Endothelial cell of umbilical vein (primary cell): ENCODE measurements at regions not wholly inside any gene's neighbourhood (a gene's known extent, or its start where the extent isn't known, plus 50 kb on each side); places are given as distances from the start of the nearest gene placed in this dataset.

ENCODE experiments used
- BruUV-seq: library from RNA; stranded (reverse); fragments of 400-500 nt; replicated peaks from 2 replicates; lab custom pipeline; 2021; lab: Mats Ljungman, UMichigan
- CTCF ChIA-PET: fragments of 300-600, 350-600 bp; sonication (Branson Sonifier 250); formaldehyde crosslinking; loops from one replicate; lab custom pipeline; 2021; ENCODE audit warnings: antibody characterized with exemption, inconsistent platforms; lab: Charles Lee
- POLR2A ChIA-PET: fragments of 300-600, 350-600 bp; sonication (Branson Sonifier 250); formaldehyde crosslinking; loops from one replicate; lab custom pipeline; 2021; ENCODE audit warnings: antibody characterized with exemption, inconsistent platforms; lab: Charles Lee
- DNase-seq: peaks from one replicate; pipeline ENCODE4 v3.0.0-alpha.2; 2011; ENCODE audit warnings: low read depth, low spot score
- FAIRE-seq: peaks from 2 replicates; lab custom pipeline; 2011; peaks lifted over from hg19 to GRCh38; lab: Jason Lieb, UNC
- H2AFZ ChIP-seq: 2 replicates; pipeline ENCODE4 v1.6.0; 2012; ENCODE audit warnings: low read depth, low read length, control low read depth, inconsistent platforms
- H3K27ac ChIP-seq: 2 replicates; pipeline ENCODE4 v1.5.1; 2011; ENCODE audit warnings: low read depth, mild to moderate bottlenecking, control low read depth, low read length, moderate library complexity; ENCODE audit not compliant: insufficient read depth
- H3K27me3 ChIP-seq, 2 experiments: 2 replicates each; pipeline versions ENCODE4 v1.6.0 to v1.6.1; 2011; ENCODE audit warnings: low read length in 2 of 2, mixed read lengths in 1 of 2; ENCODE audit not compliant: control insufficient read depth in 2 of 2, insufficient read depth in 2 of 2
- H3K36me3 ChIP-seq, 2 experiments: 2 replicates in 1 of 2; 3 replicates in 1 of 2; pipeline ENCODE4 v1.5.1; 2011; ENCODE audit warnings: low read length in 2 of 2, mild to moderate bottlenecking in 1 of 2, moderate library complexity in 1 of 2; ENCODE audit not compliant: control insufficient read depth in 2 of 2, insufficient read depth in 2 of 2; ENCODE audit errors: extremely low read depth in 1 of 2
- H3K4me1 ChIP-seq: 3 replicates; pipeline ENCODE4 v1.5.1; 2011; ENCODE audit warnings: mild to moderate bottlenecking, low read length; ENCODE audit not compliant: control insufficient read depth, insufficient read depth; ENCODE audit errors: extremely low read depth
- H3K4me2 ChIP-seq: 2 replicates; pipeline ENCODE4 v1.6.1; 2011; ENCODE audit warnings: low read length, control low read depth, mixed read lengths; ENCODE audit not compliant: insufficient read depth
- H3K4me3 ChIP-seq, 3 experiments: fragments of 200-600 bp in 1 of 3; sonication (generic), shearing (Covaris generic) in 1 of 3; replicated peaks in 1 of 3; 2 replicates each; pipeline ENCODE4 v1.5.1; 2011 to 2016; ENCODE audit warnings: control low read depth in 3 of 3, low read length in 3 of 3, mild to moderate bottlenecking in 2 of 3, inconsistent platforms in 1 of 3, low read depth in 1 of 3, moderate library complexity in 1 of 3; ENCODE audit not compliant: insufficient read depth in 1 of 3
- H3K79me2 ChIP-seq: 2 replicates; pipeline ENCODE4 v1.6.0; 2012; ENCODE audit warnings: low read length, inconsistent platforms; ENCODE audit not compliant: control insufficient read depth, insufficient read depth
- H3K9ac ChIP-seq: replicated peaks from 2 replicates; pipeline ENCODE3; 2011; ENCODE audit warnings: low read length, control low read depth; ENCODE audit not compliant: insufficient read depth; ENCODE audit errors: extremely low read depth
- H3K9me1 ChIP-seq: replicated peaks from 3 replicates; pipeline ENCODE4 v1.6.0; 2011; ENCODE audit warnings: mild to moderate bottlenecking, low read length; ENCODE audit not compliant: control insufficient read depth, insufficient read depth; ENCODE audit errors: extremely low read depth
- H3K9me3 ChIP-seq: replicated peaks from 2 replicates; pipeline ENCODE4 v1.5.1; 2012; ENCODE audit warnings: low read length, inconsistent platforms; ENCODE audit not compliant: control insufficient read depth, insufficient read depth
- H4K20me1 ChIP-seq: replicated peaks from 2 replicates; pipeline ENCODE3; 2011; ENCODE audit warnings: mild to moderate bottlenecking, low read length; ENCODE audit not compliant: control insufficient read depth, insufficient read depth; ENCODE audit errors: extremely low read depth
- CTCF ChIP-seq, 2 donors: IDR thresholded peaks; 1 replicate in 1 of 2; 2 replicates in 1 of 2; pipeline ENCODE4 v1.5.1; 2011; ENCODE audit warnings: low read length in 2 of 2, mild to moderate bottlenecking in 2 of 2, moderate library complexity in 2 of 2, control low read depth in 1 of 2, inconsistent platforms in 1 of 2, low read depth in 1 of 2; ENCODE audit not compliant: insufficient read depth in 1 of 2; ENCODE audit errors: extremely low read depth in 1 of 2
- EZH2 ChIP-seq: IDR thresholded peaks from 2 replicates; pipeline ENCODE4 v1.6.1; 2012; ENCODE audit warnings: borderline replicate concordance, low read depth, mild to moderate bottlenecking, moderate library complexity, low read length, inconsistent platforms; ENCODE audit not compliant: severe bottlenecking
- FOS ChIP-seq: IDR thresholded peaks from 2 replicates; pipeline ENCODE4 v1.6.1; 2011; ENCODE audit warnings: mild to moderate bottlenecking, low read length, moderate library complexity, borderline replicate concordance; ENCODE audit not compliant: insufficient read depth
- GATA2 ChIP-seq: IDR thresholded peaks from 2 replicates; pipeline ENCODE4 v1.7.0; 2011; ENCODE audit warnings: low read depth, mild to moderate bottlenecking, moderate library complexity, mixed read lengths, low read length; ENCODE audit not compliant: insufficient read length, insufficient read depth
- JUN ChIP-seq: IDR thresholded peaks from 2 replicates; pipeline ENCODE4 v1.6.1; 2011; ENCODE audit warnings: borderline replicate concordance, low read depth; ENCODE audit not compliant: insufficient read length, insufficient read depth
- MAX ChIP-seq: IDR thresholded peaks from 2 replicates; pipeline ENCODE4 v1.6.1; 2011; ENCODE audit not compliant: insufficient read depth, insufficient read length
- MYC ChIP-seq: IDR thresholded peaks from one replicate; pipeline ENCODE4 v1.6.1; 2011; ENCODE audit warnings: mild to moderate bottlenecking, low read depth, low read length
- POLR2A ChIP-seq: IDR thresholded peaks from 2 replicates; pipeline ENCODE4 v1.6.1; 2012; ENCODE audit warnings: low read depth, mild to moderate bottlenecking, control low read depth, low read length
- POLR2AphosphoS5 ChIP-seq: IDR thresholded peaks from 2 replicates; pipeline ENCODE4 v1.6.1; 2012; ENCODE audit warnings: low read depth, mild to moderate bottlenecking, control low read depth, low read length, moderate library complexity; ENCODE audit not compliant: insufficient read depth
- dilution Hi-C: fragments of 300-500 bp; cut with MboI; formaldehyde crosslinking; loops from one replicate; pipeline ENCODE4 v1.15.0; 2019; ENCODE audit warnings: low sequenced_read_pairs; ENCODE audit not compliant: extremely low pct_ligation_motif_present
- intact Hi-C: fragments of 100-400 bp; cut with micrococcal nuclease; formaldehyde crosslinking; loops from one replicate; pipeline ENCODE4 v1.10.0; 2022

GRCh38 chr10:88037623-88038022 is 174.2 kb downstream of the PTEN start:
- H3K4me2 ChIP-seq: no peak overlapping the region
- TF ChIP-seq CTCF (IDR thresholded peaks at IDR 0.05; ENCODE audit: extremely low read depth in 1 of 2, insufficient read depth in 1 of 2, low read depth in 1 of 2, low read length in 2 of 2) (no peak), FOS (no peak), GATA2 (no peak), POLR2AphosphoS5 (no peak), MAX (no peak), POLR2A (no peak)
- intact Hi-C loops (no loop called here), dilution Hi-C loops (no loop called here)
- H3K4me1 ChIP-seq: no peaks in the 10 kb centered on the region
- no peak overlapping the region for H3K27ac ChIP-seq
- no peak for FAIRE-seq
- no peaks in the 10 kb centered on the region for H3K36me3 ChIP-seq
- no peaks in the 10 kb centered on the region for H3K9me3 ChIP-seq
- H3K9me1 ChIP-seq: no peaks in the 10 kb centered on the region
- no peaks in the 10 kb centered on the region for H3K27me3 ChIP-seq
- no peak overlapping the region for H2AFZ ChIP-seq
- no peaks in the 10 kb centered on the region for H3K79me2 ChIP-seq
- no peak for DNase-seq
- H4K20me1 ChIP-seq: no peaks in the 10 kb centered on the region
- no peak overlapping the region for H3K9ac ChIP-seq
- ChIA-PET CTCF (no interaction called here), POLR2A (no interaction called here)
- H3K4me3 ChIP-seq: no peak overlapping the region
- no TSS peak for BruUV-seq

GRCh38 chr10:88038268-88038667 is 174.8 kb downstream of the PTEN start:
- Histone ChIP-seq H3K9ac (no peak overlapping the region), H3K27ac (no peak overlapping the region), H3K9me1 (no peaks in the 10 kb centered on the region), H3K36me3 (no peaks in the 10 kb centered on the region), H3K27me3 (no peaks in the 10 kb centered on the region), H3K4me3 (no peak overlapping the region), H3K4me2 (no peak overlapping the region), H3K79me2 (no peaks in the 10 kb centered on the region), H3K4me1 (no peaks in the 10 kb centered on the region), H3K9me3 (no peaks in the 10 kb centered on the region), H4K20me1 (no peaks in the 10 kb centered on the region), H2AFZ (no peak overlapping the region)
- BruUV-seq: no TSS peak
- CTCF ChIA-PET: interaction anchor here (0.7 kb wide), 1 partner anchor 352 kb away, joined by 3 read pairs; no protein-coding TSS in a partner anchor
- POLR2A ChIA-PET: no interaction called here
- no peak for DNase-seq
- TF ChIP-seq FOS (no peak), MYC (no peak), EZH2 (no peak), JUN (no peak), POLR2A (no peak), MAX (no peak), POLR2AphosphoS5 (no peak), GATA2 (no peak), CTCF (IDR thresholded peaks at IDR 0.05; ENCODE audit: extremely low read depth in 1 of 2, insufficient read depth in 1 of 2, low read depth in 1 of 2, low read length in 2 of 2) (no peak)
- dilution Hi-C loops: no loop called here
- no peak for FAIRE-seq
- intact Hi-C loops: no loop called here
